ENCODE measurements at regions not wholly inside any gene's neighbourhood (a gene's known extent, or its start where the extent isn't known, plus 50 kb on each side); places are given as distances from the start of the nearest gene placed in this dataset.
"Not testable (repeated sequence)": the region's sequence is repeated elsewhere in the genome, so short reads cannot be mapped to it uniquely, and the experiment has no call there.

DNA sequence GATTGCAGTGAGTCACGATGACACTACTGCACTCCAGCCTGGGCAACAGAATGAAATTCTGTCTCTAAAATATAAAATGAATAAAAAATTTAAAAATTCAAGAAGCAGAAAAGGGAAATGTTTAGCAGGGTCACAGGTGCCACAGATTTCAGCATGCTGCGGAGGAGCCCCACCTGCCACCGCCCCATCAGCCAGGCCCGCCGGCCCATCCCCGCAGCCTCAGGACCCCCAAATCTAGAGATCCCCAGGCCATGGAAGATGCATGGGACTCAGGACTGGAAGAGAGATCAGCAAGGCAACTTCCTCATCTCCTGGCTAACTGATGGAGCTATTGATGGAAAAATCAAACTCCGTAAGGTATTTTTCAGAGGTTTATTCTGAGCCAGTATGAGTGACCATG is 208.2 kb downstream of the UQCRFS1 start:
- 92% methylated on average over 7 of the region's 7 CpGs for WGBS
- DNase-seq (ENCODE audit: extremely low spot score): no peak

DNA sequence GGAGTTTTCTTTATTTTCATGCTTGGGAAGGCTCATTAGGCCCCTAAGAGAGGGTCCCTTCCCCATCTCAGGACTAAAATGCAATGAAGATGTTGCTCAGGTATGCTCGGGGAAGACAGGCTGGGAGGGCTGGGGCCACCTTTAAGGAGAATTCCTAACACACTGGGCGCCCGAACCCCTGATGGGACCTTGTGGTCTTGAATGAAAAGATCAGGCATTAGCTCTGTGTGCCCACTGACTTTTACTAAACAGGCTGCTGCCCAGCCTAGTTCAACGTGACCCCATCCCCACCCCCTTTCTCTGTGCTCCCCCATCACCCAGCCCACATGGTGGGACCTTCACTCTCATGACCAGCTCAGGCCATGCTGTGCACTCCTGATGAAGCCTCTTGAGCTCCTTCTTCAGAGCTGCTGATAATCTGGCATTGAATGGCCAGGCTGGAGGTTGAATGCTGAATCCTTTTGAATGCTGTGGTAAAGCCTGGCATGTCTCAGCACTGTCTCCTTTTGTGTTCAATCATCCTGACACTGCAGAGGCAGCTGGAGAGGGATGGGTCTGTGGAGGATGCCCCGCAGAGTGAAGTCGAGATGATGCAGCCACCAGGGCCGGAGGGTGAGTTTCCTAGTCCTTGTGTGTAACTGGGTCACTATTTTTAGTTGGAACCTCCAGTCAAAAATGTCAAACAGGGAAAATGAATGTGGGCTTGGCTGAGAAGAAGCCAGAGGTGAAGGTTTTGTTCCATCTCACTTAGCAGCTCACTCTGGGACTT is 209.1 kb downstream of the UQCRFS1 start:
- Histone ChIP-seq H3K4me3 (ENCODE audit: low read depth, low read length) (no peak overlapping the region), H3K27ac (ENCODE audit: low read depth) (no peak overlapping the region), H3K36me3 (ENCODE audit: insufficient read depth) (no peaks in the 10 kb centered on the region), H3K4me1 (ENCODE audit: insufficient read depth) (no peaks in the 10 kb centered on the region)
- WGBS: 78% methylated on average over 7 of the region's 7 CpGs
- DNase-seq (ENCODE audit: extremely low spot score): no peak

More for the DNA sequence above, 208.2 kb downstream of the UQCRFS1 start:
- Histone ChIP-seq H3K4me1 (ENCODE audit: insufficient read depth) (no peaks in the 10 kb centered on the region), H3K36me3 (ENCODE audit: insufficient read depth) (no peaks in the 10 kb centered on the region), H3K4me3 (ENCODE audit: low read depth, low read length) (no peak overlapping the region), H3K27ac (ENCODE audit: low read depth) (no peak overlapping the region)

DNA sequence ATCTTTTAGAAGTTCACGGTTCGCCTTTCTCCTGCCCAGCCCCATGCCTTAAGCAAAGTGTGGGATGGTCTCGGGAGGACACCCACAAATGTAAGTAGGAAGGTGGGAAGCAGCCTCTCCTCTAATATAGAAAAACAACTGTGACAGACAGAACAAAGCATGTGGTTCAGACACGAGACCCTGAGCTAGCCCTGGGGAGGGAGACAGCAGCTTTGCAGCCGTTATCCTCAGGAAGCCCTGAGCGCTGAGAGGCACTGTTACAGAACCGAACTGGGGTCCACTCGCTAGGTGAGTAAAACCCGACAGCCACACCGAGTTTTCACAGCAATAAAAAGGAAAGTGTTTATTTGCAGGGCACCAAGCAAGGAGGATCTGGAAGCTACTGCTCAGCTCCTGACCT is 210.6 kb downstream of the UQCRFS1 start:
- no peaks in the 10 kb centered on the region for H3K36me3 ChIP-seq (ENCODE audit: insufficient read depth)
- no peak for DNase-seq (ENCODE audit: extremely low spot score)
- no peak overlapping the region for H3K27ac ChIP-seq (ENCODE audit: low read depth)
- 42% methylated on average over 10 of the region's 10 CpGs for WGBS
- H3K4me1 ChIP-seq (ENCODE audit: insufficient read depth): no peaks in the 10 kb centered on the region
- H3K4me3 ChIP-seq (ENCODE audit: low read depth, low read length): no peak overlapping the region

DNA sequence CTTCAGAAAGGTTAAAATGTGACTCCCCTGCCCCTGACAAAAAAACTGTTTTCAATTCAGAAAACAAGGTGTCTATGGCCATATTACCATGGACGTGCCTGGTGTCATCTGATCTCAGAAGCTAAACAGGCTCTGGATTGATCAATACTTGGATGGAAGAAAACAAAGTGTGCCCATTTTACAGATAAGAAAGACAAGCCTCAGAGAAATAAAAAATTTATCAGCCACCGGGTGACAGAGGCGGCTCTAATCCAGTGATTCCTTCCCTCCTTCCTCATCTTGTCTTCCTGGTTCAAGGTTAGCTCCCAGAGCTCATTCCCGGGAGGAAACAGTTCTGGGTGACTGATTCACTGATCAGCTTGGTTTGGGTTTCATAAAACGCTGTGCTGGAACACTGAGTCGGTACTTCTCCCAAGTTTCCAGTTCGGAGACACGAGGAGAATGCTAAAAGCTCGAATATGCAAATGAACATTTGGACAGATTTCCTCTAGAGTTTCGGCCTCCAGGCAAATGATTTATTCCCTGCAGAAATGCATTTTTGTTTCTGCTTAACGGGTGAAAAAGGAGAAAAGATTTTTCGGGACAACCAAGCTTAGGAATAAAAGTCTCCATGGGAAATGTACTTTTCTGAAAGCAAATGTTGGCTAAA is 211.2 kb downstream of the UQCRFS1 start:
- H3K36me3 ChIP-seq (ENCODE audit: insufficient read depth): no peaks in the 10 kb centered on the region
- no peak for DNase-seq (ENCODE audit: extremely low spot score)
- no peaks in the 10 kb centered on the region for H3K4me1 ChIP-seq (ENCODE audit: insufficient read depth)
- WGBS: 45% methylated on average over 12 of the region's 12 CpGs
- H3K27ac ChIP-seq (ENCODE audit: low read depth): no peak overlapping the region
- H3K4me3 ChIP-seq (ENCODE audit: low read depth, low read length): no peak overlapping the region

DNA sequence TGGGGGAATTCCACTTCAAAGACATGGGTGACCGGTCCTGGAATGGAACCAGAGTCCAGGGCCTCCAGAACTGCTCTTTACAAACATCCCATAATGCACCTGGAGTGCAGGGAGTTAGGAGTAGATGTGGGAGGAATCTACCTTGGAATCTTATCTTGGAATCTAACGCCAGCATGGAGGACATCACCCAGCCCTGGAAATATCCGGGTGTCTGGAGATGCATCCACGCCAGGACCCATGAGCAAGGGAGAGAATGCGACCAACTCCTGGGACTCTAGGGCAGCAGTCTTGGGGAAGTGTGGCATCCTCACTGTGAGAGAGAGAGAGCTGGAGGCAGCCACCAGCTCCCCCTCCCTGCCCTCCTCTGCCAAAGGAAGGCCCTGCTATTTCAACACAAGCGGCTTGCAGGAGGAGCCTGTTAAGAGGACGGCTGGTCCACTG is 211.8 kb downstream of the UQCRFS1 start:
- Histone ChIP-seq H3K36me3 (ENCODE audit: insufficient read depth) (no peaks in the 10 kb centered on the region), H3K27ac (ENCODE audit: low read depth) (no peak overlapping the region), H3K4me3 (ENCODE audit: low read depth, low read length) (no peak overlapping the region), H3K4me1 (ENCODE audit: insufficient read depth) (no peaks in the 10 kb centered on the region)
- DNase-seq (ENCODE audit: extremely low spot score): no peak
- WGBS: 47% methylated on average over 7 of the region's 7 CpGs

DNA sequence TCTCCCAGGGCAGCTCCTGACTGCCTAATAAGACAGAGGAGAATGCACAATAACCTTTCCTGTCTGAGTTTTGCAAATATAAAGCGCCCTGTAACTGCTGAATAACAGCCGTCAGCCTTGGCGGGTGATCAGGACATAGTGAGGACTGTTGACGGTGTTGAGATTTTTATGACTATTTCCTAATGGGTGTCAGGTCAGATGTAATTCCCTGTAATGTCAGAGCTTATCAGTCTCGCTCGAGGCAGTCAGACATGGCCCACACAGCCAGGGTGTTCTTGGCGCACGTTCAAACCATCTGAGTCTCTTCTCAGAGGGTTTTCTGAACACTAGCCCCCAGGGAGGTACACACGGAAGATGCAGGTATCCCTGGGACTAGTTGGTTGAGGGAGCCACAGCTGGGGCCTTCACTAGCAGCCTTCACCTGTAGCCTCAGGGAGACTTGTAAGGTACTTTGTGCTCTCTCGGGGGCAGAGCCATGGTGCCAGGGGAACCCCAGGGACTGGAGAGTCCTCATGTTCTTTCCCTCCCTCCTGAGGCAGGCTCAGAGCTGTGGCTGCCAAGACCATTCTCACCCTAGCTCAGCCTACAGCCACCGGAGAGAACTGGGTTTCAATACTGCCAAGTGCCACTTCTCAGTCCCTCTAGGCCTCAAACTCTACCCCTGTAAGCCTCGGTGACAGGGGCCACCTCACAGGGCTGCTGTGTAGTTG is 213.1 kb downstream of the UQCRFS1 start:
- Histone ChIP-seq H3K4me1 (ENCODE audit: insufficient read depth) (no peaks in the 10 kb centered on the region), H3K36me3 (ENCODE audit: insufficient read depth) (no peaks in the 10 kb centered on the region), H3K4me3 (ENCODE audit: low read depth, low read length) (no peak overlapping the region), H3K27ac (ENCODE audit: low read depth) (no peak overlapping the region)
- WGBS: 40% methylated on average over 12 of the region's 12 CpGs
- no peak for DNase-seq (ENCODE audit: extremely low spot score)

DNA sequence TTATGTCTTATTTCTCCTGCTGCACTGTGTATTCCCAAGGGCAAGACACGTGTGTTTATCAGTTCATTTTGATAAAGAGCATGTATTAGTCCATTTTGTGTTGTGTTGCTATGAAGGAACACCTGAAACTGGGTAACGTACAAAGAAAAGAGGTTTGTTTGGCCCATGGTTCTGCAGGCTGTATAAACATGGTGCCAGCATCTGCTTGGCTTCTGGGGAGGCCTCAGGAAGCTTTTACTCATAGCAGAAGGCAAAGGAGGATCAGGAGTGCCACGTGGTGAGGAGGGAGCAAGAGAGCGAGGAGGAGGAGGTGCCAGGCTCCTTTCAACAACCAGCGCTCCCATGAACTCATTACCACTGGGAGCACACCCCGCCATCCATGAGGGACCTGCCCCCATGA is 214.0 kb downstream of the UQCRFS1 start:
- no peak for DNase-seq (ENCODE audit: extremely low spot score)
- H3K27ac ChIP-seq (ENCODE audit: low read depth): no peak overlapping the region
- WGBS: 77% methylated on average over 6 of the region's 6 CpGs
- no peaks in the 10 kb centered on the region for H3K4me1 ChIP-seq (ENCODE audit: insufficient read depth)
- no peaks in the 10 kb centered on the region for H3K36me3 ChIP-seq (ENCODE audit: insufficient read depth)
- no peak overlapping the region for H3K4me3 ChIP-seq (ENCODE audit: low read depth, low read length)

DNA sequence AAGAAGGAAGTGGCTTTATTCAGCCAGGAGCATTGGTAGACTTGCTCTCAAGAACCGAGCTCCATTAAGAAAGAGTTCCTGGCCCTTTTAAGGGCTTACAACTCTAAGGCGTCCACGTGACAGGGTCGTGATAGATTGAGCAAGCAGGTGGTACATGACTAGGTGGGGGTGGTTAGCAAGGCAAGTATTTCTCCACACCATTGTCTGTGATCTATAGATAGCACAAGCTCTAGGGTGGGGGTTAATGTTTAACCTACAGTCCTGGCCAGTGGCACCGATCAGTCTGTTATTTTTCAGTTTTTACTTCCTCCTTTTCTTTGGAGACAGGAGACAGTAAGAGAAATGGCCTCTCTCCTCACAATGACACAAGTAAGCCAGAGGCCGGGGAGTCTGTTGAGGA is 215.1 kb downstream of the UQCRFS1 start:
- not testable (repeated sequence) for H3K36me3 ChIP-seq (ENCODE audit: insufficient read depth); DNase-seq (ENCODE audit: extremely low spot score); H3K4me3 ChIP-seq (ENCODE audit: low read depth, low read length); H3K4me1 ChIP-seq (ENCODE audit: insufficient read depth); H3K27ac ChIP-seq (ENCODE audit: low read depth)
- 89% methylated on average over 6 of the region's 6 CpGs for WGBS

DNA sequence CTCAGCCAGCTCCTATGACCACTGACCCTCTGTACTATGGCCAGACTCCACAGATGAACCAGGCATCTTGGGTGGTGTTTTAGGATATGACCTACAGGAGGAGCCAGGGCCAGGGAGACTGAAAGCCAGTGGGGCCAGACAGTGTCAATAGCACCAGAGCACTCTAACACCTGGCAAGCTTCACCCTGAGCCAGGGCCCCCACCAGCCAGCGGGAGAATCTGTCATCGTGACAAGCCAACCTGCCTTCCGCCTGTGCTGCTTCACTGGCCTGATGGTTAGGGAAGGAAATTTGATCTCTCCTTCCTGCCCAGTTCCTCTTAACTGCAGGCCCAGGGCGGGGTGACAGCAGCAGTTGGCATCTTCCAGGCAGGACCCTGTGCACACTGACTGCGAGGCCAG is 222.4 kb downstream of the UQCRFS1 start:
- H3K36me3 ChIP-seq (ENCODE audit: insufficient read depth): no peaks in the 10 kb centered on the region
- no peak overlapping the region for H3K4me3 ChIP-seq (ENCODE audit: low read depth, low read length)
- no peak for DNase-seq (ENCODE audit: extremely low spot score)
- H3K4me1 ChIP-seq (ENCODE audit: insufficient read depth): no peaks in the 10 kb centered on the region
- H3K27ac ChIP-seq (ENCODE audit: low read depth): no peak overlapping the region
- 40% methylated on average over 5 of the region's 5 CpGs for WGBS

DNA sequence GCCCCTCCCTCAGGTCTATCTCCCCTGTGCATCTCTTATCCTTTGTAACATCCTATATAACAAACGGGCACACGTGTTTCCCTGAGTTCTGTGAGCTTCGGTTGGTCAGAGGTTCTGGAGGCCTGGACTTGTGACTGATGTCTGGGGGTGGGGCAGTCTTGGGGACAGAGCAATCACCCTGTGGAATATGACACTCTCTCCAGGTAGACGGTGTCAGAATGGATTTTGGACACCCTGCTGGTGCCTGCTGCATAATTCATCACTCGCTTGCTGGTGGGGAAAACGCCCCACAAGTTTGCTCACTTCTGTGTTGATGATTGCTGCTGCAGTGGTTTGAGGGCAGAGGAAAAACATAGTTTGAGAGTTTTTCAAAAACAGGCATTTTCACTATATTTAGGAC is 223.2 kb downstream of the UQCRFS1 start:
- Histone ChIP-seq H3K4me1 (ENCODE audit: insufficient read depth) (no peaks in the 10 kb centered on the region), H3K4me3 (ENCODE audit: low read depth, low read length) (no peak overlapping the region), H3K27ac (ENCODE audit: low read depth) (no peak overlapping the region), H3K36me3 (ENCODE audit: insufficient read depth) (no peaks in the 10 kb centered on the region)
- WGBS: 59% methylated on average over 6 of the region's 6 CpGs
- no peak for DNase-seq (ENCODE audit: extremely low spot score)

DNA sequence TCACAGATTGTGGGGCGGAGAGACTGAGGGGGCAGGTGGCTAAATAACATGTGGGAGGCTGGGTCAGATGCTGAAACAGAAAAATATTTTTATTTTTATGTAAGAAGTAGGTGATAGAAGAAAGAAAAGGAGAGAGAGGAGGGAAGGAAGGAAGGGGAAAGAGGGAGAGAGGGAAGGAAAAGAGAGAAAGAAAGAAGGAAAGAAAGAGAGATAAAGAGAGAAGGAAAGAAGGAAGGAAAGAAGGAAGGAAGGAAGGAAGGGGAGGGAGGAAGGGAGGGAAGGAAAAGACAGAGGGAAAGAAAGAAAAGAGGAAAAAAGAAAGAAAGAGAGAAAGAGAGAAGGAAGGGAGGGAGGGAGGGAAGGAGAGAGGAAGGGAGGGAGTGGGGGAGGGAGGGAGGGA is 224.9 kb downstream of the UQCRFS1 start:
- WGBS: 95% methylated on average over 1 of the region's 1 CpG
- no peaks in the 10 kb centered on the region for H3K4me1 ChIP-seq (ENCODE audit: insufficient read depth)

DNA sequence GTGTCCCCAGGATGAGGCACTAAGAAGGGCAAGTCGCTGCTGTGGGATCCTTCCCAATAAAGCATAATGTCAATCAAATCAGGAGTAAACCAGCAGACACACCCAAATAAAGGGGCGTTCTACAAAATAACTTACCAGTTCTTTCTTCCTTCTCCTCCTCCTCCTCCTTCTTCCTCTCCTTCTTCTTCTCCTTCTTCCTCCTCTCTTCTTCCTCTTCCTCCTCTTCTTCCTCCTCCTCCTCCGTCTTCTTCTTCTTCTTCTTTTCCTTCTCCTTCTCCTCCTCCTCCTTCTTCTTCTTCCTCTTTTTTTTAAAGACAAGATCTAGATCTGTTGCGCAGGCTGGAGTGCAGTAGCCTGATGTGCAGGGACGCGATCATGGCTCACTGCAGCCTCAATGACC is 225.8 kb downstream of the UQCRFS1 start:
- 86% methylated on average over 6 of the region's 6 CpGs for WGBS
- Histone ChIP-seq H3K36me3 (ENCODE audit: insufficient read depth) (no peaks in the 10 kb centered on the region), H3K27ac (ENCODE audit: low read depth) (no peak overlapping the region), H3K4me1 (ENCODE audit: insufficient read depth) (no peaks in the 10 kb centered on the region), H3K4me3 (ENCODE audit: low read depth, low read length) (no peak overlapping the region)
- no peak for DNase-seq (ENCODE audit: extremely low spot score)

More for the DNA sequence above, 224.9 kb downstream of the UQCRFS1 start:
- no peak overlapping the region for H3K27ac ChIP-seq (ENCODE audit: low read depth)
- H3K36me3 ChIP-seq (ENCODE audit: insufficient read depth): no peaks in the 10 kb centered on the region
- no peak overlapping the region for H3K4me3 ChIP-seq (ENCODE audit: low read depth, low read length)
- DNase-seq (ENCODE audit: extremely low spot score): no peak

DNA sequence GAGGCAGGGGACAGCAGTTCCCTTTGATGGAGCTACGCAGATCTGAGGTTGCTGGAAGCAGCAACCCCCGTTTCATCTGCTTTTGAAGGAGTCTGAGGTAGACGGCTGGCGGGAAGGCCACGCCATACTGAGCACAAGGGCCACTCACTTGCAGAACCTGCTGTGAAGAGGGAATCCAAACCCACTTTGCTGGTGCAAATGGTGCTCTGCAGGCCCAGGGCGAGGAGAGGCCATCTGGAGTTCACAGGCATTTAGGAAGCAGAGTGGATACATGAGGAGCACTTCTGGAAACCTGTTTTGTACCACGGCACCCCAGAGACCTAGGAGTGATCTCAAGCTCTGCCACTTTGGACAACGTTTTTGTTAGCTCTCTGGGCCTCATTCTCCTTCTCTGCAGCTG is 227.8 kb downstream of the UQCRFS1 start:
- WGBS: 69% methylated on average over 8 of the region's 8 CpGs
- Histone ChIP-seq H3K36me3 (ENCODE audit: insufficient read depth) (no peaks in the 10 kb centered on the region), H3K4me1 (ENCODE audit: insufficient read depth) (no peaks in the 10 kb centered on the region), H3K27ac (ENCODE audit: low read depth) (no peak overlapping the region), H3K4me3 (ENCODE audit: low read depth, low read length) (no peak overlapping the region)
- DNase-seq (ENCODE audit: extremely low spot score): no peak

DNA sequence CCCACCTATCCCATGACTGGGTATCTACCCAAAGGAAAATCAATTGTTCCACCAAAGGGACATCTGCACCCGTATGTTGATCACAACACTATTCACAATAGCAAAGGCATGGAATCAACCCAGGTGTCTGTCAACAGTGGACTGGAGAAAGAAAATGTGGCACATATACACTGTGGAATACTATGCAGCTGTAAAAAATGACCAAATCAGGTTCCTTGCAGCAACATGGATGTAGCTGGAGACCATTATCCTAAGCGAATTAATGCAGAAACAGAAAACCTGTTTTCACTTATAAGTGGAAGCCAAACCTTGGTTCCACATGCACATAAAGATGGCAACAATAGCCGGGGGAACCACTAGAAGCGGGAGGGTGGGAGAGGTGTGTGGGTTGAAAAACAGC is 228.6 kb downstream of the UQCRFS1 start:
- H3K4me1 ChIP-seq (ENCODE audit: insufficient read depth): no peaks in the 10 kb centered on the region
- H3K4me3 ChIP-seq (ENCODE audit: low read depth, low read length): no peak overlapping the region
- 97% methylated on average over 4 of the region's 4 CpGs for WGBS
- no peak for DNase-seq (ENCODE audit: extremely low spot score)
- H3K27ac ChIP-seq (ENCODE audit: low read depth): no peak overlapping the region
- no peaks in the 10 kb centered on the region for H3K36me3 ChIP-seq (ENCODE audit: insufficient read depth)
